HK-2 (cell line): ENCODE measurements at regions not wholly inside any gene's neighbourhood (a gene's known extent, or its start where the extent isn't known, plus 50 kb on each side); places are given as distances from the start of the nearest gene placed in this dataset.

Experiments
- DNase-seq: peaks from one replicate; pipeline ENCODE4 v3.0.0-alpha.2; 2018; ENCODE audit not compliant: unreplicated experiment

DNA sequence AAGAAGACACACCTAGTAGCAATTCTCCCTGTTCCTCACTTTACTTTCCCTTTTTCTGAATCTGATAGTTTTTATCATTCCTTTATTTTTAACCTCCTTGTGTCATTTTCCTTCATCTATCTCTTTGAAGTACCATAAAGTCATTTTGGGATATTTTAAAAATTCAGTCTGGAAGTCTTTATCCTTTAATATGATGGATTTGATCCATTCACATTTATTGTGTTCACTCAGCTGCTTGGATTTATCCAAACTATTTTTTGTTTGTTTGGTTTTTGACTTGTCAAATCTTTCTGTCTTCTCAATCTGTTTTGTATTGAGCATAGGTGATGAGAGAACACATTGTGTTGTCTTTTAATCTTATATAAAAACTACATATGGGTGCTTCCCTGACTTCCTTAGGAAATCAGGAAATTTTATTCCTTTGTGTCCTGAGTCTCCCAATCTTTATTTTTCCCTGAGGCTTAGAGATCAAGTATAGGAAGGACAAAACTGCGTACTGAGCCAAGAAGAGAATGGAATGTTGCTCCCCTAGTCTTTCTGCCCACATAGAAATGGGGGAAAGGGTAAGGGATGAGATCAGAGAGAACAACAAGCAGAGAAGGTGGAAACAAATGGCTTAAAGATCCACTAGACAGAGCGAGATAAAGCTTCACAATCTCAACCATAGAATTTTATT, 132.7 kb upstream of the HABP2 start:
- DNase-seq = no peak

GRCh38 chr10:113420733-113421675, 131.8 kb upstream of the HABP2 start:
- DNase-seq = no peak

- DNase-seq = no peak
Measured at GRCh38 chr10:113422371-113422770, 130.5 kb upstream of the HABP2 start.

- DNase-seq = no peak
Measured at GRCh38 chr10:113423981-113424721, 128.7 kb upstream of the HABP2 start.

- DNase-seq = no peak
Measured at GRCh38 chr10:113425008-113425407, 127.8 kb upstream of the HABP2 start.

DNA sequence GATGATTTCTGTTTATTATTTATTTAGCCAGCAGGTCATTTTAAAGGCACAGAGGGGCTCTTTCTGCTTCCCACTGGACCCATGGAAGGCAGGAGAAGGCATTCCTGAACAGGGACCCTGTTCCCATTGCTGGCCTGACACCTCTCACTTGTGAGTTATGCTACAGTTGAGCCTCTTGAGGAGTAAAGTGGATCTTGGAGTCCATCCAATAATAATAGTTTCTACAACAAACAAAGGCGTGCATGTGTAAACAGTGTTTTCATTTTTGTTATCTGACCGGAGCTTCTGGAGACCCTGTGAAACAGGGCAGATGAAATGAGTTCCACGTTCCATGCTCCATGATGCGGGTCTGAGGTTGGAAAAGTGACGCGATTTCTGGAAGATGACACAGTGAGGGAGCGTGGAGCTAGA, 127.3 kb upstream of the HABP2 start:
- DNase-seq = no peak

DNA sequence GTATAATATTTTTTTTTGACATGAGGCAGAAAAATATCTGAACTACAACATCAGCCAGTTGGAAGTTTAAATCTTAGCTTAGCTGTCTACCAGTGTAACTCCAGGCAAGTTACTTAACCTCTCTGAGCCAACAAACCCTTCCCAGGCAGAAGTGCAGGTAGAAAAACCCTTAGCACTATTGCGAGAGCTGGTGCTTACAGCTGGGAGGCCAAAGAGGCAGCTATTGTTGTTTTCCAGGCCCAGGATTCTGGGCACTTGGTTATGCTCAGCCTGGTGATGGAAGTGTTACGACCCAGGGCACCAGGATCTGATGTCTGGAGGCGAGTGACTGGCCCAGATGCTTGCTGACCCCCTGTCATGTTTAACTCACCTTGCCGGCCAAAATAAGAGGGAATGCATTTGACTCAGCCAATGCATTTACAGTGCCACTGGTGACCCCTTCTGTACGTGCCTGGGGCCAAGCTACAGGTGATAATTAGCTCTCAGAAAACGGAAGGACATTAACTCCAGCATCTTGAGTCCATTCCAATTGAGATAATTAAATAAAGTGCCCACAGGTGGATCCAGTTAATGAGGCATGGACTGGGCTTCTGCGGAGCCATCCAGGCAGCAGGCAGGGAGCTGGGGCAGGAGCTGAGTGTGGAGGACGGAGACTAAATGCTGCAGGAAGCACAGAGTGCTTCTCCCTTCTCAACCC, 126.5 kb upstream of the HABP2 start:
- DNase-seq = no peak

DNA sequence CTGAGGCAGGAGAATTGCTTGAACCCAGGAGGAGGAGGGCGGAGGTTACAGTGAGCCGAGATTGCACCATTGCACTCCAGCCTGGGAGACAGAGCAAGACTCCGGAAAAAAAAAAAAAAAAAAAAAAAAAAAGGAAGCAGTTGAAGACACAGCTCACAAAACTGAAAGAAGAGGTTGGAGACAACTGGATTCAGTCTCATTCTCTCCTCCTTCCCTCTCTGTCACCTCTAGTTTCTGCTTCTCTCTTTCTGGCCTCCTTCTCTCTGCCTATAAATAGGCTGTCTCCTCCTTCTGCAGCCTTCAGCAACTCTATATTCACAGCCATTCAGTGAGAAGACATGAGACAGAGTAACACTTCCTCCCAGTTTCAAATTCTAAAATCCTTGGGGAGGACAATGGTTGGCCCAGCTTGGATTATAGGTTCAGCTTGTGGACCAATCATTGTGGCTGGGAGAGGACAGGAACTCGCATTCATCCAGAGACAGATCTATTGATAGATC, 125.6 kb upstream of the HABP2 start:
- DNase-seq = no peak

DNA sequence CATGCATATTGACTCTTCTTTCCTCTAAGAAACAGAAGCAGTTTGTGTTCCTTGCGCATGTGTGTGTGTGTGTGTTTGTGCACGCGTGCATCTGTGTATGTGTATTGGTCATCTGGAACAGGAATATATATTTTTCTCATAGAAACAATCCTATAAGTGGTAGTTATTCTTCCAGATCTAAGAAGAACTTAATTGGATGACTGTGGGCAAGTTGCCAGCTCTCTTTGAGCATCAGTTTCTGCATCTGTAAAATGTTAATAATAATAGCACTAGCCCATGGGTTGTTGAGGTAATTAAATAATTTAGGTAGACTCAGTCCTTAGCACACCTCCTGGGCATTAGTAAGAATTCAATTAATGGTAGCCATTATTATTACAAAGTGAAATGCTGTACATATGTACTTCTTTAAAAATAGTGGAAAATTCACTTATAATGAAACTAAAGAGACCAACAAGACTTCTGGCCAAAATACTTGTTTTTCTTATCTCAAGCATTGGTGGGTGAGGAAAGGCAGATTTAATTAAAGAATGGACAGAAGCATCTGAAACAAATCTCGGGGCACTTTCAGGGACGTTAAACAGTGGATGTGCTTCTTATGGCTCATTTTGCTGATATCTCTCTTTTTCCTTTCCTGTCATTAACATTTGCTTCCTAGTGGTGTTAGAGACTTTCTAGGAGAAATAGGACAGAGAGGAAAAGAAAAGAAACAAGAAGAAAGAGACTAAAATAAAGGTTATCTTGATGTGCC, 124.9 kb upstream of the HABP2 start:
- no peak for DNase-seq

- DNase-seq = no peak
Measured at GRCh38 chr10:113430634-113431397, 122.0 kb upstream of the HABP2 start.

DNA sequence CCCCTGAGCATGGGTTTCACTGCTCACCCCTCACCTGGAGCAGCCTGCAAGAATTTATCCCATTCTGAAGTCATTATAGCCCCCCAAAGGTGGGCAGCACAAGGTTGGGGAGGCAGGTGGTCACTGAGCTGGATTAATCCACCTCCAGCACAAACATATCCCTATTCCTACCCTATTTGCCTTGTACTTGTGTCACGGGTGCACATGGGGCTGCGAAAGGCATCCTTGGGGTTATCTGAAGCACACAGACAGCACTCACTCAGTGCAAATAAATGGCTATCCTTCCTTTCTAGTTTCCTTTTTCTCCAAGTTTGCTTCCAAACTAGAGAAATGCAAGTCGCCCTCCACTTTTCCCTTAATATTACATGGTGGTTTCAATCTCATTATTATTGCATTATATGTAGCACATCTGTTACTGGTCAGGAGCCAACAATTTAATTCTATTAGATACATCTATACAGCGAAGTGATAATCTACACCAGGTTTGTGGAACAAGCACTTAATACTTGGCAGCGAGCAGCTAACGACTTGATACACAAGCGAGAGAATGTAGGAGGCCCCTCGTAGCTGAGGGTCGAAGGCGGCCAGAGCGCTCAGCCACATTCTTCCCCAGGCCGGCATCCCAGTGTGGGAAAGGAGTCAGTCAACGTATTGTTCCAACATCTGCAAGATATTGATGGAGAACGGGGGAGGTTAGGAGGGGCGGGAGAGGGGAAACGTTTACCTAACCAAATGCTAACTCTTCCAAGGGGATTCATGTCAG, 121.3 kb upstream of the HABP2 start:
- no peak for DNase-seq

- no peak for DNase-seq
Measured at GRCh38 chr10:113433711-113434110, 119.1 kb upstream of the HABP2 start.

DNA sequence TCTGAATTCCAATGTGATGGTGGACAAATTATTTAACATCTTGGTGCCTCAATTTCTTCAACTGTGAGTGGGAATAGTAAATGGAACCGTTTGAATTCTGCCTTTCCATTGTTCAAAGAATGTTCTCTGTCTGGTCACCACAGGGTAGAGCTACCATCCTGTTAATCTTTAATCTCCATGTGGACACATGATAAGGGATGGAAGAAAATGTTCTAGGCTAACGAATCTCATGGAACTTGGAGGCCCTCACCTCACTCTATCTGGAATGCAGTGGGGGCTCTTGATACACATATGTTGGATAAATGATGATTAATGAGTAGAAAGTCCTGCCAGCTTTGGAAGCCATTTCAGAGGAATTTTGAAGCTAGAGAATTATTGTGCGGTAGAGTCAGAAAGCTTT, 118.5 kb upstream of the HABP2 start:
- DNase-seq = no peak

- DNase-seq = no peak
Measured at GRCh38 chr10:113434950-113435349, 117.9 kb upstream of the HABP2 start.

GRCh38 chr10:113435881-113436280, 117.0 kb upstream of the HABP2 start:
- DNase-seq = no peak

GRCh38 chr10:113436851-113437250, 116.0 kb upstream of the HABP2 start:
- no peak for DNase-seq

- no peak for DNase-seq
Measured at GRCh38 chr10:113438652-113439051, 114.2 kb upstream of the HABP2 start.

GRCh38 chr10:113441220-113441619, 111.6 kb upstream of the HABP2 start:
- DNase-seq = no peak

GRCh38 chr10:113441686-113442270, 111.1 kb upstream of the HABP2 start:
- DNase-seq = no peak
